ENCODE measurements at regions not wholly inside any gene's neighbourhood (a gene's known extent, or its start where the extent isn't known, plus 50 kb on each side); places are given as distances from the start of the nearest gene placed in this dataset.

- Histone ChIP-seq H3K4me1 (ENCODE audit: insufficient read depth, low read length) (no peaks in the 10 kb centered on the region), H3K4me3 (ENCODE audit: insufficient read depth, low read length) (no peak overlapping the region), H3K79me2 (ENCODE audit: insufficient read depth, low read length) (no peaks in the 10 kb centered on the region), H3K9me3 (ENCODE audit: low read depth, low read length) (no peaks in the 10 kb centered on the region), H3K4me2 (ENCODE audit: insufficient read depth, low read length) (no peak overlapping the region), H2AFZ (ENCODE audit: low read length) (no peak overlapping the region), H3K36me3 (ENCODE audit: insufficient read depth, low read length) (no peaks in the 10 kb centered on the region), H4K20me1 (ENCODE audit: insufficient read depth, low read length) (no peaks in the 10 kb centered on the region), H3K27me3 (ENCODE audit: insufficient read depth, low read length) (no peaks in the 10 kb centered on the region), H3K27ac (ENCODE audit: low read depth, low read length) (no peak overlapping the region)
- TF ChIP-seq, protein P1, sequence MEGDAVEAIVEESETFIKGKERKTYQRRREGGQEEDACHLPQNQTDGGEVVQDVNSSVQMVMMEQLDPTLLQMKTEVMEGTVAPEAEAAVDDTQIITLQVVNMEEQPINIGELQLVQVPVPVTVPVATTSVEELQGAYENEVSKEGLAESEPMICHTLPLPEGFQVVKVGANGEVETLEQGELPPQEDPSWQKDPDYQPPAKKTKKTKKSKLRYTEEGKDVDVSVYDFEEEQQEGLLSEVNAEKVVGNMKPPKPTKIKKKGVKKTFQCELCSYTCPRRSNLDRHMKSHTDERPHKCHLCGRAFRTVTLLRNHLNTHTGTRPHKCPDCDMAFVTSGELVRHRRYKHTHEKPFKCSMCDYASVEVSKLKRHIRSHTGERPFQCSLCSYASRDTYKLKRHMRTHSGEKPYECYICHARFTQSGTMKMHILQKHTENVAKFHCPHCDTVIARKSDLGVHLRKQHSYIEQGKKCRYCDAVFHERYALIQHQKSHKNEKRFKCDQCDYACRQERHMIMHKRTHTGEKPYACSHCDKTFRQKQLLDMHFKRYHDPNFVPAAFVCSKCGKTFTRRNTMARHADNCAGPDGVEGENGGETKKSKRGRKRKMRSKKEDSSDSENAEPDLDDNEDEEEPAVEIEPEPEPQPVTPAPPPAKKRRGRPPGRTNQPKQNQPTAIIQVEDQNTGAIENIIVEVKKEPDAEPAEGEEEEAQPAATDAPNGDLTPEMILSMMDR (IDR thresholded peaks at IDR 0.05; ENCODE audit: extremely low read depth, low read depth, low read length) = no peak
- DNase-seq (ENCODE audit: insufficient read length, low spot score, missing footprints) = no peak
Observed at GRCh38 chr6:143591441-143591840, 79.9 kb upstream of the FUCA2 start.

DNA sequence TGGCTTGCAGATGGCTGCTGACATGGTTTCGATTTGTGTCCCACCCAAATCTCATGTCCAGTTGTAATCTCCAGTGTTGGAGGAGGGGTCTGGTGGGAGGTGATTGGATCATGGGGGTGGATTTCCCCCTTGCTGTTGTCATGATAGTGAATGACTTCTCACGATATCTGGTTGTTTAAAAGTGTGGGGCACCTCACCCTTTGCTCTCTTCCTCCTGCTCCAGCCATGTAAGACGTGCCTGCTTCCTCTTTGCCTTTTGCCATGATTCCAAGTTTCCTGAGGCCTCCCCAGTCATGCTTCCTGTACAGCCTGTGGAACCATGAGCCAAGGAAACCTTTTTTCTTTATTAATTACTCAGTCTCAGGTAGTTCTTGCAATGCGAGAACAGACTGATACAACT, 77.6 kb upstream of the FUCA2 start:
- no peak for DNase-seq (ENCODE audit: insufficient read length, low spot score, missing footprints)
- H3K9me3 ChIP-seq (ENCODE audit: low read depth, low read length) = no peaks in the 10 kb centered on the region
- no peaks in the 10 kb centered on the region for H3K27me3 ChIP-seq (ENCODE audit: insufficient read depth, low read length)

GRCh38 chr6:143586557-143586956, 75.0 kb upstream of the FUCA2 start:
- Histone ChIP-seq H3K9me3 (ENCODE audit: low read depth, low read length) (no peaks in the 10 kb centered on the region), H3K27ac (ENCODE audit: low read depth, low read length) (no peak overlapping the region), H3K36me3 (ENCODE audit: insufficient read depth, low read length) (no peaks in the 10 kb centered on the region), H3K79me2 (ENCODE audit: insufficient read depth, low read length) (no peaks in the 10 kb centered on the region), H4K20me1 (ENCODE audit: insufficient read depth, low read length) (no peaks in the 10 kb centered on the region), H3K4me3 (ENCODE audit: insufficient read depth, low read length) (no peak overlapping the region), H2AFZ (ENCODE audit: low read length) (no peak overlapping the region), H3K4me2 (ENCODE audit: insufficient read depth, low read length) (no peak overlapping the region), H3K4me1 (ENCODE audit: insufficient read depth, low read length) (peaks cover 16% of the 10 kb centered on the region), H3K27me3 (ENCODE audit: insufficient read depth, low read length) (no peaks in the 10 kb centered on the region)
- no peak for DNase-seq (ENCODE audit: insufficient read length, low spot score, missing footprints)
- TF ChIP-seq, protein P1 (IDR thresholded peaks at IDR 0.05; ENCODE audit: extremely low read depth, low read depth, low read length) = no peak

More for the DNA sequence above, 77.6 kb upstream of the FUCA2 start:
- H3K79me2 ChIP-seq (ENCODE audit: insufficient read depth, low read length) = no peaks in the 10 kb centered on the region
- no peak overlapping the region for H2AFZ ChIP-seq (ENCODE audit: low read length)
- peaks cover 1% of the 10 kb centered on the region for H3K4me1 ChIP-seq (ENCODE audit: insufficient read depth, low read length)
- H3K4me3 ChIP-seq (ENCODE audit: insufficient read depth, low read length) = no peak overlapping the region
- H4K20me1 ChIP-seq (ENCODE audit: insufficient read depth, low read length) = no peaks in the 10 kb centered on the region
- TF ChIP-seq, protein P1 (IDR thresholded peaks at IDR 0.05; ENCODE audit: extremely low read depth, low read depth, low read length) = no peak
- no peak overlapping the region for H3K27ac ChIP-seq (ENCODE audit: low read depth, low read length)
- H3K4me2 ChIP-seq (ENCODE audit: insufficient read depth, low read length) = no peak overlapping the region
- no peaks in the 10 kb centered on the region for H3K36me3 ChIP-seq (ENCODE audit: insufficient read depth, low read length)

DNA sequence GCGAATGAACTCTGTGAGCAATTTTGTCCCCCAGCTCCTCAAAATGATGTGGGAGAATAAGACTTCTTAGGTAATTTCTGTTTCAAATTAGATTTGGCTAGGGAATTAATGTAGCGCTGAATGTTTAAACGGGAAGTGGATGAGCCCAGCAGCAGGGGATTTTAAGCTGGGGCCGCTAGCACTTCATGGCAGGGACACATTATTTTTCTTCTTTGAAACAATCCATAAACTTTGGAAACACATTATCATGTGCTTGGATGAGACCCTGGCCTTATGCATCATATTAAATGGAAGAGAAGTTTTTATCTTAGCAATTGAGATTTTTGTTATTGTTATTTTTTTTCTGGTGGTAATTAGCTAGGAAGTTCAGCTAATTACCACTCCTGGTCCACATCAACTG, 74.2 kb upstream of the FUCA2 start:
- H3K4me1 ChIP-seq (ENCODE audit: insufficient read depth, low read length) = peaks cover 17% of the 10 kb centered on the region
- H4K20me1 ChIP-seq (ENCODE audit: insufficient read depth, low read length) = no peaks in the 10 kb centered on the region
- H3K27ac ChIP-seq (ENCODE audit: low read depth, low read length) = no peak overlapping the region
- H3K79me2 ChIP-seq (ENCODE audit: insufficient read depth, low read length) = no peaks in the 10 kb centered on the region
- H3K9me3 ChIP-seq (ENCODE audit: low read depth, low read length) = no peaks in the 10 kb centered on the region
- no peaks in the 10 kb centered on the region for H3K27me3 ChIP-seq (ENCODE audit: insufficient read depth, low read length)
- TF ChIP-seq, protein P1 (IDR thresholded peaks at IDR 0.05; ENCODE audit: extremely low read depth, low read depth, low read length) = no peak
- no peaks in the 10 kb centered on the region for H3K36me3 ChIP-seq (ENCODE audit: insufficient read depth, low read length)
- no peak overlapping the region for H3K4me3 ChIP-seq (ENCODE audit: insufficient read depth, low read length)
- H2AFZ ChIP-seq (ENCODE audit: low read length) = no peak overlapping the region
- no peak overlapping the region for H3K4me2 ChIP-seq (ENCODE audit: insufficient read depth, low read length)
- no peak for DNase-seq (ENCODE audit: insufficient read length, low spot score, missing footprints)

Data from osteoblast (primary cell).